HG02678 (cell line): ENCODE measurements at regions not wholly inside any gene's neighbourhood (a gene's known extent, or its start where the extent isn't known, plus 50 kb on each side); places are given as distances from the start of the nearest gene placed in this dataset.
"Not testable (repeated sequence)": the region's sequence is repeated elsewhere in the genome, so short reads cannot be mapped to it uniquely, and the experiment has no call there.

ENCODE experiments used
- ATAC-seq: cut with Tn5 transposase; IDR thresholded peaks from one replicate; pipeline ENCODE4 v1.9.1; 2021; ENCODE audit warnings: mild to moderate bottlenecking, moderate library complexity; ENCODE audit not compliant: unreplicated experiment

- ATAC-seq, result no peak
These were observed 2138.2 kb downstream of the PCDH7 start for GRCh38 chr4:32858361-32858760.

DNA sequence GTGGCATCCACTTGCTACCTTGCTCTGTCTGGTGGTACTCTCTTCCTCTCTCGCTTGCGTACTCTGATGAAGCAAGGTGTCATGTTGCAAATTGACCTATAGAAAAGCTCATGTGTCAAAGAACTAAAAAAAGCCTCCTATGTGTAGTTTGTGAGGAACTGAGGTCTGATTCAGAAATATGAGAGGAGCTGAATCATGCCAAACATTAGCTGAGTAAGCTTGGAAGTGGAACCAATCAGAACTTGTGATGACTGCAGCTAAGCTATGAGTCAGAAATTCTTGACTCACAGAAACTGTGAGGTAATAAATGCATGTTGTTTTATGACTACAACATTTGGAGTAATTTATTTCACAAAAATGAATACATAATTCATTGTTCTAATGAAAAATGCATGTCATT, 2138.8 kb downstream of the PCDH7 start:
- ATAC-seq, result no peak

GRCh38 chr4:32864713-32865351, 2144.7 kb downstream of the PCDH7 start:
- no peak for ATAC-seq

DNA sequence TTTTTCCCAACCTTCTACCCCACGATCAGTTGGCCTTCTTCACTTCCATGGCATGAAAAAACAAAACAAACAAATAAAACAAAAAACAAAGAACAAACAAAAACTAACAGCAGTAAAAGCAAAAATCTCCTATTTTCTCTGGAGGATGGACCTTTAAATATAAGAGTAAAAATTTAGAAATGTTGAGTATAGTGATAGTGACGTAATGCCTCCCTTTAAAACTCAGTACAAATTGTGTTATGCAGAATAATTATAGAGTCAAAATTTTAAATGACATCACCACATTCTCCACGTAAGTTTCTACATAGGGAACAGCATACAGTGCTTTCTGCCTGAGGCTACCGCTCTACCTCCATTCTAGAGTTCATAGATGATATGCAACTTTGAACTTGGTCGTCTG, 2156.4 kb downstream of the PCDH7 start:
- no peak for ATAC-seq

DNA sequence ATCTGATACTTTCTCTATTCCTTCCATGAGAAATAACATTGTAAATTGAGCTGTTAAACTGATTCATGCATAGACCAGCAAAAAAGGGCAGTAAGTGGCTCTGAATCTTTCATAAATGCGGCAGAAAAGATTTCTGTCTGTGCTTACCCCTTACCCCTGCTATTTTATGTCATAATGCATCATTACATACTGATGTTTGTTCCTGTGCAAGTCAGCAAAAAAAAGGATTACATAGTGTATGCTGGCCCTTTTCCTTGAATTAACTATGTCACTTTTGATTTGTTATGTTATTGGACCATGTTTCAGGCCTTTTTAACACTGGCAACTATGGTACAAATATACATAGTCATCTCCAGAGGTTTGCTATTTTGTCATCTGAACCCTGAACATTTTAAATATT, 2159.7 kb downstream of the PCDH7 start:
- no peak for ATAC-seq

DNA sequence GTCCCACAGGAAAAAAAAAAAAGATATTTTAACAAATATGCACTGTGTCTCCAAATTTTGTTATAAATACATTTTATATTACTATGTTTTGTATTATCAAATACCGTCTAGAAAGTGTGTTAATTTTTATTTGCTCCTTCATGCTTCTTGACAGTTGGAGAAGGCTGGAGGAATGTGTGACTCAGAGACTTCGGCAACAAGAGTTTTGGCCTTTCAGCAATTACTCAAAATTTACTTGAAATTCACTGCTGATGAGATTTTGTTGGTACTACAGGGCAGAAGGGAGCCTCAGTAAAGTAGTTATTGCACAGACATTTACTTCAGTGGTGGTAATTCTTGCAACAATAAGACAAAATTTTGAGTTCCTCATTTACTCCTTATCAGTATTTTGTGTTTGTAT, 2164.0 kb downstream of the PCDH7 start:
- ATAC-seq, result no peak

DNA sequence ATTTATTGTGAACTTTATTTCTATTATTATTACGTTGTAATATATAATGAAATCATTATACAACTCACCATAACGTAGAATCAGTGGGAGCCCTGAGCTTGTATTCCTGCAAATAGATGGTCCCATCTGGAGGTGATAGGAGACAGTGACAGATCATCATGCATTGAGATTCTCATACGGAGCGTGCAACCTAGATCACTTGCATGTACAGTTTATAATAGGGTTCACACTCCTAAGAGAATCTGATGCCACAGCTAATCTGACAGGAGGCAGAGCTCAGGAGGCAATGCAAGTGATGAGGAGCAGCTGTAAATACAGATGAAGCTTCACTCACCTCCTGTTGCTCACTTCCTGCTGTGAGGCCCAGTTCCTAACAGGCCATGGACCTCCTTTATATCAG, 2170.2 kb downstream of the PCDH7 start:
- ATAC-seq, result no peak

DNA sequence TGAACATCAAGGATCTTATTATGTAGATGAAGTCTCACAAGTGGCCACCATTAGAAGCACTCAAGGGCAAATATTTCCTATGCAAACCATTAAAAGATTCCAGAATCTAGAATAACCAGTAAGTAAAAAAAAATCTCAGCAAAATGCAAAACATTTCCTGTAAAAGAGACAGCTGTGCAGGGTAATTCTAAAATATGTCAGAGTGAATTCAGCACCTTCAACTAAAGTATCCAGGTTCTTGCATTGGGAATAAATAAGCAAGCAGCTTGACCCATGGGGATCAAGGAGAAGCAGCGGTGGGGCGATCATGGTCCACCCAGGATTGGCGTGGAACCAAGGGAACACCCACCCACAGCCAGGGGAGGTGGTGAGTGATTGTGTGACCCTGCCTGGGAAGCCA, 2188.9 kb downstream of the PCDH7 start:
- no peak for ATAC-seq

DNA sequence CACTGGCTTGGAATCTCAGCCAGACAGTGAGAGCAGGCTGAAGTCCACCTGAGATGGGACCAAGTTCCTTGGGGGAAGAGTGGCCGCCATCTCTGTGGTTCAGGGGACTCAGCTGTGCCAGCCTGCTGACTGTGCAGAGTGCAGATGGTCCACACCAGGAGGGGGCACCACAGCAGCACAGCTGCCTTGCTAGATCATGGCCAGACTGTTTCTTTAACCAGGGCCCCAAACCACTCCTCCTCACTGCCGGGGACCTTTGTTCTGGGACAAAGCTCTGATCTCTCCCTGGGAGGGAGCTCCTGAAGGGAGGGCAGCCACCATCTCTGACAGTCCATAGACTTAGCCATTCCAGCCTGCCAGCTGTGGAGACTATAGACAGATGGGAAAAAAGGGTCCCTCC, 2189.6 kb downstream of the PCDH7 start:
- ATAC-seq, result no peak

DNA sequence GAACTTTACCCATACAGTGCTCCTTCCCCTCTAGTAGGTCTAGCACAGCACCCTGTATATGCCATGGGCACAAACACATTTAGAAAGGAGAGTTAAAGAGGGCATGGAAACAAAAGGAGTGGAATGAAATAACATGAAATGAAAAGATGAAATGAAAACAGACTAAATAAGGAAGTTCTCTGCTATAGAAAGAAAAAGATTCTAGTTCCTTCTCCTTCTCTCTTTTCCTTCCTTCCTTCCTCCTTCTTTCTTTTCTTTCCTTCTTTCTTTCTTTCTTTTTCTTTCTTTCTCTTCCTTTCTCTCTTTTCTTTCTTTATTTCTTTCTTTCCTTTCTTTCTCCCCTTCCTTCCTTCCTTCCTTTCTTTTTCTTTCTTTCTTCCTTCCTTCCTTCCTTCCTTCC, 2197.4 kb downstream of the PCDH7 start:
- no peak for ATAC-seq

DNA sequence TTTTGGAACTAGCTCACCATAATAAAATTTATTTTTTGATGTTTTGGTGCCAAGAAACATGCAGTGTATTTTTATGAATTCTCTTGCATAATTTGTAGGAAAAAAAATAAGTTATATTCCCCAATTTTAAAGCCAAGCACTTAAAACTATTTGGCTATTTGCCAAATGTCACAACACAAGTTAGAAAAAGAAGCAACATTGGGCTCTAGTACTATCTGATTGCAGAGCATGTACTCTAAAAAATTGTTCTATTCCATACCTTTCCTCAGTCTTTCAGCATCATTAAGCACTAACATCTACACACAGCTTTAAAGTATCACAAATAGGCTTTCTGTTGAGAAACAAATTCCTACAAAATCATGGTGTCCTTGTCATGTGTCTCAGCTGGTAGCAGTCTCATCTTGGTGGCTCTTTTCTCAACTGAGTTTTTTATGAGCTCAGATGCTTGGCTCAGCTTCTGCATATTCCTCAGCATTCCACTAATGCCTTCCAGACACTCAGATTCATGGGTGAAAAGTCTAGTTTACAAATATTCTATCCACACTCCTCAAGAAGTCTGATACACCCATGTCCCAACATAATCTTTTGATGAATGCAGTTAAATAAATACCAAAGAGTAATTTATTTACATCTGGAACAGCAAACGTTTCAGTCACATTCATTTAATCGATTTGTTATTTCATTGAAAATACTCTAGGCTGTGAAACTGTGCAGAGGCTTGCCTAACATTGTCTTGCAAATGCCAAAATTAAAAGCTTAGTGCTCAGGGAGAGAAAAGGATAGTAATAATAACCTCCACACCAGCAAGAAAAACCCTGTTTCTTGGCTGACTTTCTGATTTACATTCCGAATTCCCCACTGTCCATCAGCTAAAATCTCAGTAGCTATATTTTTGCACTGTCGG, 2209.9 kb downstream of the PCDH7 start:
- ATAC-seq, result no peak

DNA sequence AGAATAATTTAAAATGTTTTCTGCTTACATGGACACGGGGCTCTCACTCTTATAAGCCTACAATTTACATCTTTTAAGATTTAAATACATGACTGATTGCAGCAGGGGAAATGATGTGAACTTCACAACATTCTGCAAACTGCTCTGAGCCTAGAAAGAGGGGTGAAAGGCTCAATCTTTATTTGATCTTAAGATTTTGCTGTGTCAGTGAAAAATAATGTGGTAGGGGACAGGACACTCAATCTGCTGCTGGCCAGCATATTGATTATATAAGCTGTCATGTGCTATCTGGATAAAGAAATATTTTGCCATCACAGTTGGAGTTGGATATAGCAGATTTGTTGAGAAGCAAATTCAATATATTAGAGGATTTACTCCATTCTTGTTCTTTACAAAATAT, 2210.5 kb downstream of the PCDH7 start:
- ATAC-seq, result no peak

DNA sequence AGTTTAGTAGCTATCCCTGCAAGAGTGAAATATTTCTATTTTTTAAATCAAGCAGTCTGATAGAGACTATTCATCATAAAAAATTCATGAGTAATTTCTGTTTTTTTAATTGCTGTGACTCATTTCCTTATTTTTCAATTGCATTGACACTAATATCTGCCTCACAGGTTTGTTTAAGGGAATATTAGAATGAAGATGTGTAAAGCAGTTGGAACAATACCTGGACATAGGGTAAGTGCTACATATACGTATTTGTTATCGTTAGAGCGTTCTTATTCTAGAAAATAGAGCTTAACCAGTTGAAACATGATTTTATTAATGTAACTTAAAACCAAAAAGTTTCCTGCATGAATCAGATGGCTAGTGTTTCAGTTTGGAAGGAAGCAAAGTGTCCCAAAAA, 2211.3 kb downstream of the PCDH7 start:
- no peak for ATAC-seq

GRCh38 chr4:32932156-32932555, 2212.0 kb downstream of the PCDH7 start:
- no peak for ATAC-seq

- not testable (repeated sequence) for ATAC-seq
These were observed 2219.1 kb downstream of the PCDH7 start for GRCh38 chr4:32939222-32939621.

- ATAC-seq, result no peak
These were observed 2230.7 kb downstream of the PCDH7 start for GRCh38 chr4:32950866-32951265.

DNA sequence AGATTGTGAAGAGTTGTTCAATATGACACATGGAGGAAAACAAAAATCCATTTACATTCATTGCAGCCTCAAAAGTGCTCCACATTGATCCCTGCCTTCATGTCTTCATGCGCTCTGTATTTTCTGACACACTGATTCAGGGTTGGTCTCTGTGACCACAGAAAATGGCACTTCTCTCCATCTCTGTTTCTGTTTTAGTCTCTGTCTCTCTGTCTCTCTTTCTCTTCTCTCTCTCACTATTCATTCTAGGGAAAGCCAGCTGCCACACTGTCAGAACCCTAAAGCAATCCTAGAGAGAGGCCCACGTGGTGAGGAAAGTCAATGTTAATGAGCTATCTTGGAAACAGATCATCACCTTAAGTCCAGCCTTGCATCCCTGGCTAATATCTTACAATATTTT, 2238.4 kb downstream of the PCDH7 start:
- no peak for ATAC-seq

GRCh38 chr4:32962100-32962499, 2241.9 kb downstream of the PCDH7 start:
- ATAC-seq, result no peak

- ATAC-seq, result no peak
These were observed 2265.1 kb downstream of the PCDH7 start for GRCh38 chr4:32985256-32985655.

- no peak for ATAC-seq
These were observed 2266.1 kb downstream of the PCDH7 start for GRCh38 chr4:32986236-32986635.

GRCh38 chr4:32987111-32987510, 2266.9 kb downstream of the PCDH7 start:
- ATAC-seq, result no peak

GRCh38 chr4:32988165-32988811, 2268.1 kb downstream of the PCDH7 start:
- no peak for ATAC-seq
